SU-DHL-6 (cell line): ENCODE measurements at regions not wholly inside any gene's neighbourhood (a gene's known extent, or its start where the extent isn't known, plus 50 kb on each side); places are given as distances from the start of the nearest gene placed in this dataset.
A peak's percentile ranks its signal among the peaks of the same experiment; 100 is the strongest.
"Not testable (repeated sequence)": the region's sequence is repeated elsewhere in the genome, so short reads cannot be mapped to it uniquely, and the experiment has no call there.

Experiments
- H2AFZ ChIP-seq: fragments of 200-600 bp; sonication (generic); 2 replicates; pipeline ENCODE4 v1.6.1; 2014; ENCODE audit warnings: low read depth, mild to moderate bottlenecking, moderate library complexity, mixed read lengths, antibody characterized with exemption, low read length; ENCODE audit not compliant: severe bottlenecking
- H3F3A ChIP-seq: fragments of 200-600 bp; shearing (Covaris generic); 2 replicates; pipeline ENCODE4 v1.6.0; 2016; ENCODE audit warnings: antibody characterized with exemption, mild to moderate bottlenecking; ENCODE audit not compliant: insufficient read depth
- H3K27ac ChIP-seq: fragments of 200-600 bp; sonication (generic); 2 replicates; pipeline ENCODE4 v1.5.1; 2016; ENCODE audit warnings: low read depth, mild to moderate bottlenecking, low read length, moderate library complexity, mixed read lengths
- H3K27me3 ChIP-seq: fragments of 200-600 bp; sonication (generic), shearing (Covaris generic); 2 replicates; pipeline ENCODE4 v1.6.0; 2014; ENCODE audit warnings: mild to moderate bottlenecking, low read length
- H3K36me3 ChIP-seq: fragments of 200-600 bp; sonication (generic); 2 replicates; pipeline ENCODE4 v1.6.1; 2014; ENCODE audit warnings: mild to moderate bottlenecking, low read length, mixed read lengths
- H3K4me2 ChIP-seq: fragments of 300-600, 200-600 bp; shearing (Covaris generic), sonication (generic); 2 replicates; pipeline ENCODE4 v1.6.0; 2014; ENCODE audit warnings: low read length, low read depth, mild to moderate bottlenecking; ENCODE audit not compliant: poor library complexity, severe bottlenecking
- H3K4me3 ChIP-seq: fragments of 200-600 bp; sonication (generic); 2 replicates; pipeline ENCODE4 v1.5.1; 2014; ENCODE audit warnings: antibody characterized with exemption, low read length, mild to moderate bottlenecking, mixed read lengths; ENCODE audit not compliant: insufficient read depth, poor library complexity, severe bottlenecking
- H3K79me2 ChIP-seq: fragments of 200-600 bp; sonication (generic); 2 replicates; pipeline ENCODE4 v1.6.1; 2014; ENCODE audit warnings: mild to moderate bottlenecking, low read length, moderate library complexity; ENCODE audit not compliant: insufficient read depth
- H3K9ac ChIP-seq: fragments of 200-600 bp; sonication (generic); 2 replicates; pipeline ENCODE4 v1.7.0; 2014; ENCODE audit warnings: mild to moderate bottlenecking, low read length
- H3K9me2 ChIP-seq: fragments of 200-600 bp; sonication (generic); replicated peaks from 2 replicates; pipeline ENCODE4 v1.6.1; 2014; ENCODE audit warnings: low read length; ENCODE audit not compliant: insufficient read depth
- H3K9me3 ChIP-seq: fragments of 200-600 bp; sonication (generic); 2 replicates; pipeline ENCODE4 v1.6.1; 2014; ENCODE audit warnings: low read length, mixed read lengths; ENCODE audit not compliant: insufficient read depth
- H4K20me1 ChIP-seq: fragments of 200-600 bp; sonication (generic); 2 replicates; pipeline ENCODE4 v1.6.1; 2014; ENCODE audit warnings: low read depth, mild to moderate bottlenecking, antibody characterized with exemption, low read length, moderate library complexity, mixed read lengths
- CTCF ChIP-seq: fragments of 200-600 bp; sonication (generic); IDR thresholded peaks from one replicate; pipeline ENCODE4 v1.5.1; 2017; ENCODE audit warnings: antibody characterized with exemption, mild to moderate bottlenecking, low read length, moderate library complexity; ENCODE audit not compliant: insufficient read depth, poor library complexity, severe bottlenecking
- EZH2phosphoT487 ChIP-seq: fragments of 200-600 bp; sonication (generic), shearing (Covaris generic); conservative IDR thresholded peaks from 2 replicates; pipeline ENCODE4 v1.6.1; 2018; ENCODE audit warnings: mild to moderate bottlenecking, antibody characterized with exemption, low read length, moderate library complexity, mixed read lengths

GRCh38 chr16:48681520-48681919 is 71.5 kb upstream of the N4BP1 start:
- H3K9ac ChIP-seq = no peak overlapping the region
- no peak overlapping the region for H3K4me3 ChIP-seq
- no peaks in the 10 kb centered on the region for H3K79me2 ChIP-seq
- no peak overlapping the region for H3K27ac ChIP-seq
- H4K20me1 ChIP-seq = no peaks in the 10 kb centered on the region
- no peak for TF ChIP-seq CTCF
- TF ChIP-seq EZH2phosphoT487 = no peak
- no peaks in the 10 kb centered on the region for H3F3A ChIP-seq
- peak overlapping the region; percentile 20 for H2AFZ ChIP-seq
- no peaks in the 10 kb centered on the region for H3K36me3 ChIP-seq
- no peaks in the 10 kb centered on the region for H3K9me3 ChIP-seq
- no peaks in the 10 kb centered on the region for H3K9me2 ChIP-seq
- H3K4me2 ChIP-seq = no peak overlapping the region
- no peaks in the 10 kb centered on the region for H3K27me3 ChIP-seq

- Histone ChIP-seq H3K27me3 (no peaks in the 10 kb centered on the region), H3K4me3 (no peak overlapping the region), H3K9me2 (no peaks in the 10 kb centered on the region), H3F3A (no peaks in the 10 kb centered on the region), H3K27ac (no peak overlapping the region), H4K20me1 (no peaks in the 10 kb centered on the region), H3K9me3 (no peaks in the 10 kb centered on the region), H3K9ac (no peak overlapping the region), H3K79me2 (no peaks in the 10 kb centered on the region), H3K4me2 (no peak overlapping the region), H2AFZ (peak overlapping the region; percentile 20), H3K36me3 (no peaks in the 10 kb centered on the region)
- TF ChIP-seq CTCF (no peak), EZH2phosphoT487 (no peak)
Measured at GRCh38 chr16:48680881-48681280, 70.9 kb upstream of the N4BP1 start.

- Histone ChIP-seq H3K4me2 (no peak overlapping the region), H3K4me3 (no peak overlapping the region), H3K36me3 (no peaks in the 10 kb centered on the region), H3K27me3 (no peaks in the 10 kb centered on the region), H3K79me2 (no peaks in the 10 kb centered on the region), H3K27ac (no peak overlapping the region), H3F3A (no peaks in the 10 kb centered on the region), H3K9ac (no peak overlapping the region), H3K9me3 (no peaks in the 10 kb centered on the region), H3K9me2 (no peaks in the 10 kb centered on the region), H2AFZ (no peak overlapping the region), H4K20me1 (no peaks in the 10 kb centered on the region)
- TF ChIP-seq EZH2phosphoT487 = no peak
- no peak for TF ChIP-seq CTCF
Measured at GRCh38 chr16:48676836-48677235, 66.9 kb upstream of the N4BP1 start.

GRCh38 chr16:48668184-48668583 is 58.2 kb upstream of the N4BP1 start:
- not testable (repeated sequence) for H3F3A ChIP-seq, H3K27me3 ChIP-seq, H3K4me2 ChIP-seq, H3K36me3 ChIP-seq, H3K9me3 ChIP-seq, H3K79me2 ChIP-seq, H3K9ac ChIP-seq, H2AFZ ChIP-seq, H4K20me1 ChIP-seq, H3K27ac ChIP-seq, H3K9me2 ChIP-seq, H3K4me3 ChIP-seq
